ENCODE measurements at regions not wholly inside any gene's neighbourhood (a gene's known extent, or its start where the extent isn't known, plus 50 kb on each side); places are given as distances from the start of the nearest gene placed in this dataset.

DNA sequence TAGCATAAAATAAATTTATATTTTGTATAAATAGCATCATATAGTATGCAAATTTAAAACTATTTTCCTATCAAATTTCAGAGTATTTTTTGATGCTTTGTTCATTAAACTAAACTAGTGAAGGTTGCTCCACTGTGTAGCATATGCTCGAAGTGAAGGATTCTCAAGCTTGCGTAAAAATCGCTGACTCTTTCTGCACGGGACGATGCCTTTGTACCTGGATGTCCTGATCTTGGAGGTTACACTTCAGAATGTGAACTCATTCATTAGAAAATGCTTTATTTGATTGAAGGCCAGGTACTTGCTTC lies 305.0 kb downstream of the WDR72 start:
- no peak for DNase-seq (ENCODE audit: extremely low read depth, insufficient read length)
- no peaks in the 10 kb centered on the region for H3K27me3 ChIP-seq (replicated peaks; ENCODE audit: control insufficient read depth, insufficient read depth, low read length)
- no peaks in the 10 kb centered on the region for H3K36me3 ChIP-seq (ENCODE audit: control insufficient read depth, insufficient read depth, low read length)
- TF ChIP-seq, protein P1, sequence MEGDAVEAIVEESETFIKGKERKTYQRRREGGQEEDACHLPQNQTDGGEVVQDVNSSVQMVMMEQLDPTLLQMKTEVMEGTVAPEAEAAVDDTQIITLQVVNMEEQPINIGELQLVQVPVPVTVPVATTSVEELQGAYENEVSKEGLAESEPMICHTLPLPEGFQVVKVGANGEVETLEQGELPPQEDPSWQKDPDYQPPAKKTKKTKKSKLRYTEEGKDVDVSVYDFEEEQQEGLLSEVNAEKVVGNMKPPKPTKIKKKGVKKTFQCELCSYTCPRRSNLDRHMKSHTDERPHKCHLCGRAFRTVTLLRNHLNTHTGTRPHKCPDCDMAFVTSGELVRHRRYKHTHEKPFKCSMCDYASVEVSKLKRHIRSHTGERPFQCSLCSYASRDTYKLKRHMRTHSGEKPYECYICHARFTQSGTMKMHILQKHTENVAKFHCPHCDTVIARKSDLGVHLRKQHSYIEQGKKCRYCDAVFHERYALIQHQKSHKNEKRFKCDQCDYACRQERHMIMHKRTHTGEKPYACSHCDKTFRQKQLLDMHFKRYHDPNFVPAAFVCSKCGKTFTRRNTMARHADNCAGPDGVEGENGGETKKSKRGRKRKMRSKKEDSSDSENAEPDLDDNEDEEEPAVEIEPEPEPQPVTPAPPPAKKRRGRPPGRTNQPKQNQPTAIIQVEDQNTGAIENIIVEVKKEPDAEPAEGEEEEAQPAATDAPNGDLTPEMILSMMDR (IDR thresholded peaks at IDR 0.05; ENCODE audit: insufficient read depth, low read length, poor library complexity, severe bottlenecking) = no peak
- no peak overlapping the region for H3K4me3 ChIP-seq (replicated peaks; ENCODE audit: low read depth, low read length)

DNA sequence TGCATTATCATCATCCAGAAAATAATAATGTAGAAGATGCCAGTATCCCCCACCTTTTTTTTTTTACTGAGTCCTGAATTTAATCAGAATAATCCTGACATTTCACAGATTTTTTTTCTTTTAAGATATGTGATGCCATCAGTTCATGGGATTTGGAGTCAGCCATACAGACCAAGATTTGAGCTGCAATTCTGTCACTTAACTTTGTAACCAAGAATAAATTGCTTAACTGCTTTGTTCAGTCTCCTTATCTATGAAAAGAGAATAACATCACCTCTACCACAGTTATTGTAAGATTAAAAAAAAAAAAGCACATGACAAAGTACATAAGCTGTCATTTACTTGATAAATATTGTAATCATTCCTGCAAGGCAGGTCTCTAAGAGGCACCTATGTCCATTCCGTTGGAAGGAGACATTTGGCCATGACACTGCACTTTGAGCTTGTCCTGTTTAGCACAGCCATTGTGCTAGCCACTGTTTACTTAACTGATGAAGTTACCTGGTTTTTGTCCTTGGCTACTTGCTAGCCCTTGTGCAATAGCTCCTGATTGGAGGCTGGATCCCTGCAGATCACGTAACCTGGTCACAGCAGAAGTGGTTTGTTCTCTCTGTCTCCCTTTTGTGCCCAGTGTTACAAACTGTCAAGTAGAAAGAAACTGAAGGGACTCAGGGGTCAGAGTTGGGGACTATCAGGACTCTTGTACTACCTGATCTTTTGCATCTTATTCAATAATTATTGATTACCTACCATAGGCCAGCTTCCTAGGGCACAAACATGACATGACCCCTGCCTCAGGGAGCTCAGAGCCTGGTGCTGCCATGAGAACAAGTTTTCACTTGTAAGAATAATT lies 306.0 kb downstream of the WDR72 start:
- H3K36me3 ChIP-seq (ENCODE audit: control insufficient read depth, insufficient read depth, low read length) = no peaks in the 10 kb centered on the region
- H3K4me3 ChIP-seq (replicated peaks; ENCODE audit: low read depth, low read length) = no peak overlapping the region
- TF ChIP-seq, protein P1 (IDR thresholded peaks at IDR 0.05; ENCODE audit: insufficient read depth, low read length, poor library complexity, severe bottlenecking) = no peak
- DNase-seq (ENCODE audit: extremely low read depth, insufficient read length) = no peak
- no peaks in the 10 kb centered on the region for H3K27me3 ChIP-seq (replicated peaks; ENCODE audit: control insufficient read depth, insufficient read depth, low read length)

DNA sequence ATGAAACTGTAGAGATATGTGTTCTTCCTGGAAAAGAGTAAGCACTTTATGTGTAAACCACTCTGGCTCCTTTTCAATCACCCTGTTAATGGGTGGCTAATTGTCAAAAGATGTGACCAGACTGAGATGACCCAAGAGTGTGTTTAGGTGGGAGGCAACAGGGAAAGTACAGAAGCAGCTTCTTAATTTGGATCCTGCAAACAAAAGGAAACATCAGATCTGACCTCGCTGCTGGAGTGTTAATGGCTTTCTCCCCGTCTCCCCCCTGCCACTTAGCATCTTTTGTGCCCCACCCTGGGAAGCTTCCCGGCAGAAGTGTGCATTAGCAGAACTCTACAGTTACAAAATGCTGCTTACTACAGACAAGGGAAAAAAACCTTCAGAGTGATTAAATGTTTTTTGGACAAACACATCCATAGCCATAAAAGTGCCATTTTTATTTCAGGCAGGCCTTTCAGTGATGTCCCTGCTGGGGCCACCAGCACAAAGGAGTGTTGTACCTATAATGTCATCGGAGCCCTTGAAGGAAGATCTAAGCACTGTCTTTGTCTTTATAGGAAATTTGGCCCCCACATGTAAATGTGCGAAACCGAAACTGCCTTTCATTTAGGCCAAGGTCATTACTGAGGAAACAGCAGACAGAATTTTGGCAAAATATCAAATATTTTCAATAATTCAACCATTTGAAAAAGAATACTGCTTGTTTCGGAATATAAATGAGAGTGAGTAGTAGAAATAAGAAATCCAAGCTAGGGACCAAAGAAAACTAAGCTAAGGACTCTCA lies 311.0 kb downstream of the WDR72 start:
- H3K36me3 ChIP-seq (ENCODE audit: control insufficient read depth, insufficient read depth, low read length) = no peaks in the 10 kb centered on the region
- TF ChIP-seq, protein P1 (IDR thresholded peaks at IDR 0.05; ENCODE audit: insufficient read depth, low read length, poor library complexity, severe bottlenecking) = no peak
- DNase-seq (ENCODE audit: extremely low read depth, insufficient read length) = no peak

DNA sequence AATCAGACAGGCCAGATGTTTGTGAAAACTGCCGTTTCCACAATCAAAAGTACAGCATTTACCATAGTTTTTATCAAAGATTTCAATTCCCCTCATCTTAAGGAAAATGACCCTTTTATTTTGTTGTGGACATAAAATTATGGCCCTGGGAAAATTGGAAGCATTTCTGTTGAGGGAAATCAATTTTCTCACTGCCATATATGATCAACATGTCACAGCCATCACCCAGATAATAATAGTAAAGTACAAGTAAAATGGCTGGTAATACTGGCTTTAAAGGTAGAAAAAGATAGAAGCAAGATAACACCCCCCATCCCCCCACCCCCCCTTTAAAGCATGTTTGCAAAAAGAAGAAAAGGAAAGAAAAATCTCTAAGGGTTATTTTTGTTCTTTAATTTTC lies 311.7 kb downstream of the WDR72 start:
- TF ChIP-seq, protein P1 (IDR thresholded peaks at IDR 0.05; ENCODE audit: insufficient read depth, low read length, poor library complexity, severe bottlenecking) = no peak
- Histone ChIP-seq H3K36me3 (ENCODE audit: control insufficient read depth, insufficient read depth, low read length) (no peaks in the 10 kb centered on the region), H3K27me3 (replicated peaks; ENCODE audit: control insufficient read depth, insufficient read depth, low read length) (no peaks in the 10 kb centered on the region; the same call in 1 of the 2 replicates), H3K4me3 (replicated peaks; ENCODE audit: low read depth, low read length) (no peak overlapping the region)
- DNase-seq (ENCODE audit: extremely low read depth, insufficient read length) = no peak

More for the DNA sequence above, 311.0 kb downstream of the WDR72 start:
- Histone ChIP-seq H3K4me3 (replicated peaks; ENCODE audit: low read depth, low read length) (no peak overlapping the region), H3K27me3 (replicated peaks; ENCODE audit: control insufficient read depth, insufficient read depth, low read length) (no peaks in the 10 kb centered on the region; the same call in 1 of the 2 replicates)

DNA sequence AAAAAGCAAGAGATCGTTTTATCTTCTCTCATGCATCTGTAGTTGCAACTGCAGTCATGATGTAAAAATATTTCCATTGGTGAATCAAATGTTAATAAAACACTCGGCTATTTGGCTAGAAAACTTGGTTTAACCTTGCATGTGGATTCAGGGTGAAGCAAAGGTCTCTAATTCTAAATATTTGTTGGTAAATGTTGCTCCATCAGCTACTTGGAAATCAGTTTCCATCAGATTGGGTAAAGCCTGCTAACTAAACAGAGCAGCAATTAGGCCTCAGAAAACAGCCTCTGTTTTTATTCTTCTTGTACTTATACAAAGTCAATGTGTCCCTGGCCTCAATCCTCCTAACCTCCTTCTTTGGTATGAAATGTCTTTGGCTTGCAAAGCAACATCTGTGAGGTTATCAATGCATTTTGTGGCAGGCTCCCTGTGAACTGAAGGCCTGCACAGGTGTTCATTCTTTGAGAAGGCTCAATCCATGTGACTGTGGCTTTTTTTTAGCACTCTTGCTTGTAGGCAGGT lies 312.3 kb downstream of the WDR72 start:
- Histone ChIP-seq H3K27me3 (replicated peaks; ENCODE audit: control insufficient read depth, insufficient read depth, low read length) (no peaks in the 10 kb centered on the region; the same call in 1 of the 2 replicates), H3K4me3 (replicated peaks; ENCODE audit: low read depth, low read length) (no peak overlapping the region), H3K36me3 (ENCODE audit: control insufficient read depth, insufficient read depth, low read length) (no peaks in the 10 kb centered on the region)
- TF ChIP-seq, protein P1 (IDR thresholded peaks at IDR 0.05; ENCODE audit: insufficient read depth, low read length, poor library complexity, severe bottlenecking) = no peak
- DNase-seq (ENCODE audit: extremely low read depth, insufficient read length) = no peak
